Loucy (cell line): ENCODE measurements at regions not wholly inside any gene's neighbourhood (a gene's known extent, or its start where the extent isn't known, plus 50 kb on each side); places are given as distances from the start of the nearest gene placed in this dataset.

ENCODE experiments used
- H2AFZ ChIP-seq: fragments of 200-600 bp; sonication (generic); 2 replicates; pipeline ENCODE4 v1.6.0; 2016; ENCODE audit warnings: antibody characterized with exemption, mild to moderate bottlenecking, low read length, moderate library complexity
- H3F3A ChIP-seq: fragments of 200-600 bp; 2 replicates; pipeline ENCODE4 v1.6.0; 2016; ENCODE audit warnings: antibody characterized with exemption, low read depth, mild to moderate bottlenecking
- H3K27me3 ChIP-seq: fragments of 200-600 bp; sonication (generic); 2 replicates; pipeline ENCODE4 v1.6.1; 2014; ENCODE audit warnings: low read length, mild to moderate bottlenecking; ENCODE audit not compliant: insufficient read depth, poor library complexity, severe bottlenecking
- H3K36me3 ChIP-seq: fragments of 200-600 bp; sonication (generic); 2 replicates; pipeline ENCODE4 v1.6.1; 2016; ENCODE audit warnings: low read length; ENCODE audit not compliant: insufficient read depth
- H3K4me1 ChIP-seq: fragments of 200-600 bp; sonication (generic); 2 replicates; pipeline ENCODE4 v1.5.1; 2014; ENCODE audit warnings: low read length, mild to moderate bottlenecking; ENCODE audit not compliant: insufficient read depth, poor library complexity, severe bottlenecking
- H3K4me2 ChIP-seq: fragments of 200-600 bp; sonication (generic); 2 replicates; pipeline ENCODE4 v1.6.0; 2014; ENCODE audit warnings: antibody characterized with exemption, low read length, low read depth, mild to moderate bottlenecking; ENCODE audit not compliant: poor library complexity, severe bottlenecking
- H3K4me3 ChIP-seq: fragments of 200-600 bp; sonication (generic); 2 replicates; pipeline ENCODE4 v1.5.1; 2014; ENCODE audit warnings: low read length, mild to moderate bottlenecking, mixed read lengths; ENCODE audit not compliant: poor library complexity, severe bottlenecking
- H3K79me2 ChIP-seq: fragments of 200-600 bp; sonication (generic); 2 replicates; pipeline ENCODE4 v1.6.1; 2014; ENCODE audit warnings: low read length; ENCODE audit not compliant: insufficient read depth
- H3K9ac ChIP-seq: fragments of 200-600 bp; sonication (generic); 2 replicates; pipeline ENCODE4 v1.6.0; 2014; ENCODE audit warnings: mild to moderate bottlenecking, low read depth, low read length, moderate library complexity; ENCODE audit not compliant: poor library complexity, severe bottlenecking
- H3K9me2 ChIP-seq: fragments of 200-600 bp; sonication (generic); replicated peaks from 2 replicates; pipeline ENCODE4 v1.6.1; 2016; ENCODE audit warnings: low read depth, low read length, mixed read lengths
- H3K9me3 ChIP-seq: fragments of 200-600 bp; sonication (generic); 2 replicates; pipeline ENCODE4 v1.6.1; 2014; ENCODE audit warnings: mild to moderate bottlenecking, antibody characterized with exemption, low read length, low read depth; ENCODE audit not compliant: insufficient read depth
- H4K20me1 ChIP-seq: fragments of 200-600 bp; sonication (generic); 2 replicates; pipeline ENCODE4 v1.6.0; 2014; ENCODE audit warnings: antibody characterized with exemption, low read length, mild to moderate bottlenecking; ENCODE audit not compliant: insufficient read depth, poor library complexity, severe bottlenecking
- CTCF ChIP-seq: fragments of 200-600 bp; sonication (generic); conservative IDR thresholded peaks from 2 replicates; pipeline ENCODE4 v1.5.1; 2014; ENCODE audit warnings: mild to moderate bottlenecking, antibody characterized with exemption, low read length
- EZH2phosphoT487 ChIP-seq: fragments of 200-600 bp; IDR thresholded peaks from 2 replicates; pipeline ENCODE4 v1.6.1; 2018; ENCODE audit warnings: antibody characterized with exemption, mild to moderate bottlenecking, moderate library complexity, borderline replicate concordance

GRCh38 chr5:123776761-123777160 lies 264.8 kb downstream of the CSNK1G3 start:
- H3K79me2 ChIP-seq = no peaks in the 10 kb centered on the region
- no peaks in the 10 kb centered on the region for H3K4me1 ChIP-seq
- no peaks in the 10 kb centered on the region for H3K9me3 ChIP-seq
- H3K4me2 ChIP-seq = no peak overlapping the region
- no peaks in the 10 kb centered on the region for H4K20me1 ChIP-seq
- TF ChIP-seq CTCF (no peak), EZH2phosphoT487 (no peak)
- no peak overlapping the region for H3K9ac ChIP-seq
- no peaks in the 10 kb centered on the region for H3F3A ChIP-seq
- no peak overlapping the region for H3K4me3 ChIP-seq
- no peaks in the 10 kb centered on the region for H3K36me3 ChIP-seq
- no peaks in the 10 kb centered on the region for H3K27me3 ChIP-seq
- H2AFZ ChIP-seq = no peak overlapping the region
- no peaks in the 10 kb centered on the region for H3K9me2 ChIP-seq

GRCh38 chr5:123771715-123772114 lies 259.7 kb downstream of the CSNK1G3 start:
- no peak overlapping the region for H3K9ac ChIP-seq
- no peaks in the 10 kb centered on the region for H3K9me2 ChIP-seq
- H2AFZ ChIP-seq = no peak overlapping the region
- H3K4me2 ChIP-seq = no peak overlapping the region
- TF ChIP-seq EZH2phosphoT487 = no peak
- TF ChIP-seq CTCF = no peak
- H3K9me3 ChIP-seq = no peaks in the 10 kb centered on the region
- no peaks in the 10 kb centered on the region for H3K79me2 ChIP-seq
- H3K27me3 ChIP-seq = no peaks in the 10 kb centered on the region
- H4K20me1 ChIP-seq = no peaks in the 10 kb centered on the region
- H3F3A ChIP-seq = no peaks in the 10 kb centered on the region
- no peaks in the 10 kb centered on the region for H3K36me3 ChIP-seq
- H3K4me3 ChIP-seq = no peak overlapping the region
- H3K4me1 ChIP-seq = no peaks in the 10 kb centered on the region

GRCh38 chr5:123763201-123763600 lies 251.2 kb downstream of the CSNK1G3 start:
- no peaks in the 10 kb centered on the region for H3K36me3 ChIP-seq
- H4K20me1 ChIP-seq = no peaks in the 10 kb centered on the region
- no peak overlapping the region for H2AFZ ChIP-seq
- H3K9ac ChIP-seq = no peak overlapping the region
- H3K27me3 ChIP-seq = no peaks in the 10 kb centered on the region
- H3K4me2 ChIP-seq = no peak overlapping the region
- H3K79me2 ChIP-seq = no peaks in the 10 kb centered on the region
- H3K4me3 ChIP-seq = no peak overlapping the region
- no peaks in the 10 kb centered on the region for H3K4me1 ChIP-seq
- no peak for TF ChIP-seq CTCF
- no peak for TF ChIP-seq EZH2phosphoT487
- H3F3A ChIP-seq = no peaks in the 10 kb centered on the region
- no peaks in the 10 kb centered on the region for H3K9me3 ChIP-seq
- H3K9me2 ChIP-seq = no peaks in the 10 kb centered on the region
